Neutrophil (primary cell): ENCODE measurements at regions not wholly inside any gene's neighbourhood (a gene's known extent, or its start where the extent isn't known, plus 50 kb on each side); places are given as distances from the start of the nearest gene placed in this dataset.

ENCODE experiments used
- H3K27ac ChIP-seq: fragments of 200-600 bp; sonication (generic); 2 replicates; pipeline ENCODE4 v1.5.1; 2016; ENCODE audit warnings: mild to moderate bottlenecking, moderate library complexity
- H3K27me3 ChIP-seq: fragments of 200-600 bp; sonication (generic); 2 replicates; pipeline ENCODE4 v1.6.0; 2016; ENCODE audit warnings: mild to moderate bottlenecking
- H3K36me3 ChIP-seq: fragments of 200-600 bp; sonication (generic); 2 replicates; pipeline ENCODE4 v1.5.1; 2017
- H3K4me1 ChIP-seq, 2 experiments: fragments of 200-600 bp in 1 of 2; sonication (generic) in 1 of 2; 1 replicate in 1 of 2; 2 replicates in 1 of 2; pipeline versions ENCODE4 v1.5.1 to v1.6.1; 2013 to 2016; ENCODE audit warnings: low read depth in 1 of 2, low read length in 1 of 2, mild to moderate bottlenecking in 1 of 2, moderate library complexity in 1 of 2; ENCODE audit not compliant: control insufficient read depth in 1 of 2, insufficient read depth in 1 of 2
- H3K4me3 ChIP-seq, 2 experiments: fragments of 200-600 bp in 1 of 2; sonication (generic) in 1 of 2; 1 replicate in 1 of 2; 2 replicates in 1 of 2; pipeline ENCODE4 v1.5.1; 2013 to 2016; ENCODE audit warnings: low read depth in 1 of 2, low read length in 1 of 2, mild to moderate bottlenecking in 1 of 2, moderate library complexity in 1 of 2
- H3K9me3 ChIP-seq: fragments of 200-600 bp; sonication (generic); 2 replicates; pipeline ENCODE4 v1.5.1; 2016
- TF ChIP-seq, protein P1 (sequence below): fragments of 200-600 bp; sonication (generic); IDR thresholded peaks from 2 replicates; pipeline ENCODE4 v1.5.1; 2016; ENCODE audit warnings: antibody characterized with exemption

GRCh38 chr3:168288511-168289401, 193.0 kb upstream of the GOLIM4 start:
- Histone ChIP-seq H3K36me3 (no peaks in the 10 kb centered on the region), H3K4me1 (no peaks in the 10 kb centered on the region), H3K27me3 (no peaks in the 10 kb centered on the region), H3K9me3 (no peaks in the 10 kb centered on the region), H3K4me3 (no peak overlapping the region), H3K27ac (no peak overlapping the region)
- TF ChIP-seq, protein P1, sequence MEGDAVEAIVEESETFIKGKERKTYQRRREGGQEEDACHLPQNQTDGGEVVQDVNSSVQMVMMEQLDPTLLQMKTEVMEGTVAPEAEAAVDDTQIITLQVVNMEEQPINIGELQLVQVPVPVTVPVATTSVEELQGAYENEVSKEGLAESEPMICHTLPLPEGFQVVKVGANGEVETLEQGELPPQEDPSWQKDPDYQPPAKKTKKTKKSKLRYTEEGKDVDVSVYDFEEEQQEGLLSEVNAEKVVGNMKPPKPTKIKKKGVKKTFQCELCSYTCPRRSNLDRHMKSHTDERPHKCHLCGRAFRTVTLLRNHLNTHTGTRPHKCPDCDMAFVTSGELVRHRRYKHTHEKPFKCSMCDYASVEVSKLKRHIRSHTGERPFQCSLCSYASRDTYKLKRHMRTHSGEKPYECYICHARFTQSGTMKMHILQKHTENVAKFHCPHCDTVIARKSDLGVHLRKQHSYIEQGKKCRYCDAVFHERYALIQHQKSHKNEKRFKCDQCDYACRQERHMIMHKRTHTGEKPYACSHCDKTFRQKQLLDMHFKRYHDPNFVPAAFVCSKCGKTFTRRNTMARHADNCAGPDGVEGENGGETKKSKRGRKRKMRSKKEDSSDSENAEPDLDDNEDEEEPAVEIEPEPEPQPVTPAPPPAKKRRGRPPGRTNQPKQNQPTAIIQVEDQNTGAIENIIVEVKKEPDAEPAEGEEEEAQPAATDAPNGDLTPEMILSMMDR = no peak

DNA sequence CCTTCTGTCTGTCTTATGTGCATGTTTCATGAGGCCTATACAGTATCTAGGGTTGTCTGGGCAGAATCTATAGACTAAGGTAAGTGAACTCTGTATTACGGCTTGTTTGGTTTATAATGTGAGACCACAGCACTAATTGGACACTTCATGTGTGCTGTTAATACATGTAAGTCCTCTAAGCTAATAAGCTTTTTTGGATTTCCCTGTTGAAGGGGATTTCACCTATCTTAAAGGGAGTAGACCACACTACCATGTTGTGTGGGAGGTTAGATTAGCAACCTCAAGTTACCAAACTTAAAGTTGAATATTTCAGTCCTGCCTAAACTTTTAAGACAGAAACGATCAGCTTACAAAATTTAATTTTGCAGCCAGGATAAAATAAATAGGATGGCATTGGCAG, 189.8 kb upstream of the GOLIM4 start:
- H3K9me3 ChIP-seq = no peaks in the 10 kb centered on the region
- H3K4me3 ChIP-seq = no peak overlapping the region
- no peaks in the 10 kb centered on the region for H3K36me3 ChIP-seq
- TF ChIP-seq, protein P1 = no peak
- H3K27ac ChIP-seq = no peak overlapping the region
- no peaks in the 10 kb centered on the region for H3K4me1 ChIP-seq
- no peaks in the 10 kb centered on the region for H3K27me3 ChIP-seq

DNA sequence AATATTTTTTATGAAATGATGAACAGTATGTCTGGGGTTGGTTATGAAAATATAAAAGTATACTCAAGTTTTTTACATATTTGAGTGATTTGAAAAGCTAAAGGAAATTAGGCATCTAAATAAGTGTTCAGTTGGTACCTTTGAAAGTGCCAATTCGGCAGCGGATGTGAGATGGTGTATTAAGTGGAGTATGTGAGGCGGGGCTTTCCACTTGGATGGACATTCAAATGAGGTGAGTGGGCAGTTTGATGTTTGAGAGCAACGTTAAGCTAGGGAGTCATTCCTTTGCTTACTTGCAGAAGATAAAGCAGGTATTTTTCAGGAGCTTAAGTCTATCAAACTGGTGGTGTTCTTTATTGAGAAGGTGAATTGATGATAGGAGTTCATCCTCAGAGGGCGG, 189.0 kb upstream of the GOLIM4 start:
- Histone ChIP-seq H3K4me3 (no peak overlapping the region), H3K27ac (no peak overlapping the region), H3K27me3 (no peaks in the 10 kb centered on the region), H3K4me1 (no peaks in the 10 kb centered on the region), H3K9me3 (no peaks in the 10 kb centered on the region), H3K36me3 (no peaks in the 10 kb centered on the region)
- TF ChIP-seq, protein P1 = no peak

- Histone ChIP-seq H3K9me3 (no peaks in the 10 kb centered on the region), H3K4me3 (no peak overlapping the region), H3K36me3 (no peaks in the 10 kb centered on the region), H3K4me1 (no peaks in the 10 kb centered on the region), H3K27me3 (no peaks in the 10 kb centered on the region), H3K27ac (no peak overlapping the region)
- TF ChIP-seq, protein P1 = no peak
These were observed 179.9 kb upstream of the GOLIM4 start for GRCh38 chr3:168275662-168276061.

DNA sequence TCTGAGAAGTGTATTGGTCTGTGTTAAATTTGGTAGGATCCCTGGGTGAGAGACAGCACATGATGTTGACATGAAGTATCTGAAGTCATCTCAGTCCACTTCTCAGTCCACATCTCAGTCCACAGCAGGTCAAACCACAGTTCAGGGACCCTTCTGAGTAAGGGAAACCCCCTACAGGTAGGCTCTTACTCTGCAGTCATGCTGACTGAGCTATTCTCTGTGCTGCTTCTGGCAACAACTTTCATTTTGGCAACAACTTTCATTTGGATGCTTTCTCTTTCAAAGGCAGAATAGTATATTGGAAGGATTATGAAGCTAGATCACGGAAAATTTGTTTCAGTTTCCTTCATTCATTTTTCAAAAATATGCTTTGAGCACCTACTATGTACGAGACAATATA, 178.2 kb upstream of the GOLIM4 start:
- H3K4me1 ChIP-seq = no peaks in the 10 kb centered on the region
- H3K27me3 ChIP-seq = no peaks in the 10 kb centered on the region
- H3K4me3 ChIP-seq = no peak overlapping the region
- H3K27ac ChIP-seq = no peak overlapping the region
- H3K9me3 ChIP-seq = no peaks in the 10 kb centered on the region
- TF ChIP-seq, protein P1 = no peak
- no peaks in the 10 kb centered on the region for H3K36me3 ChIP-seq
